A549 (cell line): ENCODE measurements at regions not wholly inside any gene's neighbourhood (a gene's known extent, or its start where the extent isn't known, plus 50 kb on each side); places are given as distances from the start of the nearest gene placed in this dataset.

Experiments
- CTCF ChIP-seq: fragments of >200 bp; sonication (Bioruptor Twin); formaldehyde crosslinking; IDR thresholded peaks from 3 replicates; pipeline ENCODE4 v1.5.1; 2016
- ESRRA ChIP-seq: fragments of 150-350 bp; IDR thresholded peaks from 2 replicates; pipeline ENCODE4 v1.6.1; 2014; ENCODE audit warnings: mild to moderate bottlenecking, low read length, borderline replicate concordance
- MAZ ChIP-seq: fragments of 150-350 bp; IDR thresholded peaks from 2 replicates; pipeline ENCODE4 v1.6.1; 2014; ENCODE audit warnings: antibody characterized with exemption, low read depth, low read length, borderline replicate concordance
- RAD21 ChIP-seq, 2 experiments: fragments of >200 bp in 1 of 2; sonication (Bioruptor Twin) in 1 of 2; formaldehyde crosslinking in 1 of 2; IDR thresholded peaks in 1 of 2; conservative IDR thresholded peaks in 1 of 2; 2 replicates in 1 of 2; 3 replicates in 1 of 2; pipeline ENCODE4 v1.6.1; 2012 to 2018; ENCODE audit warnings: inconsistent platforms in 1 of 2
- TF ChIP-seq, protein P1 (sequence below): IDR thresholded peaks from 2 replicates; pipeline ENCODE4 v1.6.1; 2012
- TF ChIP-seq, protein P2 (sequence below): fragments of >200 bp; sonication (Bioruptor Twin); formaldehyde crosslinking; IDR thresholded peaks from 3 replicates; pipeline ENCODE4 v1.6.1; 2016

DNA sequence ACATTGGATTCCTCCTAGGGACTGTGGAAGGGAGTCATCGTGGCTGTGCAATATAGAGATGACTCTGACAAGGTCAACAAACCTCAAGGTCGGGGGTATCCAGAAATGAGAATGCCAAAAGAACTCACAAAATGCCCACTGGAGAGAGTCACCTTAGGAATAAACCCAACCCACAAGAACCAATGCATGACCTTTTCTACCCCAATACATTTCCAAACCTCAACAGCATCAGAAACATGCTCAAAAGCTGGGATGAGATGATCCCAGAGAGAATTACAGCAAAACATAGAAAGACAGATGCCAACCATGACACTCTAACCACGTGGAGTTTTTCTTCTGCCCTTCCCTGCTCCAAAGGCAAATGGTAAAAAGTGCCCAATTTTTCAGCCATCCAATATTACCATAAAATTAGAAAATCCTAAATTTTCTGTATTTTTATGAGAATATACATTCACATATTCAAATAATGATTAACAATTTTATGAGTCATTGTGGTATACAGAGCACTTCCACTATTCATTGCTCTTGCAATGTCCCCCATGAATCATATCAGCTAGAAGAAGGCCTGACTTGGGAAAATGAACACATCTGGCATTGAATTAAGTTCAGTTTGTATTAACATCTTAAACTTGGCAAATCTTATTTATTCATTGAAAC is 88.2 kb upstream of the PALMD start:
- TF ChIP-seq, protein P1, sequence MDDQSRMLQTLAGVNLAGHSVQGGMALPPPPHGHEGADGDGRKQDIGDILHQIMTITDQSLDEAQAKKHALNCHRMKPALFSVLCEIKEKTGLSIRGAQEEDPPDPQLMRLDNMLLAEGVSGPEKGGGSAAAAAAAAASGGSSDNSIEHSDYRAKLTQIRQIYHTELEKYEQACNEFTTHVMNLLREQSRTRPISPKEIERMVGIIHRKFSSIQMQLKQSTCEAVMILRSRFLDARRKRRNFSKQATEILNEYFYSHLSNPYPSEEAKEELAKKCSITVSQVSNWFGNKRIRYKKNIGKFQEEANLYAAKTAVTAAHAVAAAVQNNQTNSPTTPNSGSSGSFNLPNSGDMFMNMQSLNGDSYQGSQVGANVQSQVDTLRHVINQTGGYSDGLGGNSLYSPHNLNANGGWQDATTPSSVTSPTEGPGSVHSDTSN, result no peak
- no peak for TF ChIP-seq CTCF
- no peak for TF ChIP-seq MAZ
- TF ChIP-seq ESRRA, result no peak
- TF ChIP-seq, protein P2, sequence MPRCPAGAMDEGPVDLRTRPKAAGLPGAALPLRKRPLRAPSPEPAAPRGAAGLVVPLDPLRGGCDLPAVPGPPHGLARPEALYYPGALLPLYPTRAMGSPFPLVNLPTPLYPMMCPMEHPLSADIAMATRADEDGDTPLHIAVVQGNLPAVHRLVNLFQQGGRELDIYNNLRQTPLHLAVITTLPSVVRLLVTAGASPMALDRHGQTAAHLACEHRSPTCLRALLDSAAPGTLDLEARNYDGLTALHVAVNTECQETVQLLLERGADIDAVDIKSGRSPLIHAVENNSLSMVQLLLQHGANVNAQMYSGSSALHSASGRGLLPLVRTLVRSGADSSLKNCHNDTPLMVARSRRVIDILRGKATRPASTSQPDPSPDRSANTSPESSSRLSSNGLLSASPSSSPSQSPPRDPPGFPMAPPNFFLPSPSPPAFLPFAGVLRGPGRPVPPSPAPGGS, result no peak
- TF ChIP-seq RAD21 (conservative IDR thresholded peaks at IDR 0.05 in 1 of 2, IDR thresholded peaks at IDR 0.05 in 1 of 2), result no peak
